ENCODE measurements at regions not wholly inside any gene's neighbourhood (a gene's known extent, or its start where the extent isn't known, plus 50 kb on each side); places are given as distances from the start of the nearest gene placed in this dataset. TPM values are rescaled to one million over a fixed set of nuclear protein-coding genes. Genes with fewer than 3 reads are reported as not detected.

- Histone ChIP-seq H3K27me3 (ENCODE audit: low read length) (no peaks in the 10 kb centered on the region), H2AFZ (ENCODE audit: low read length) (no peak overlapping the region), H3K4me3 (ENCODE audit: low read length) (no peak overlapping the region), H3K36me3 (ENCODE audit: insufficient read depth, low read length) (no peaks in the 10 kb centered on the region), H3K9me3 (ENCODE audit: low read length) (no peaks in the 10 kb centered on the region), H3K4me1 (ENCODE audit: low read length) (no peaks in the 10 kb centered on the region), H3K4me2 (ENCODE audit: low read depth, low read length, poor library complexity, severe bottlenecking) (no peak overlapping the region), H4K20me1 (ENCODE audit: insufficient read depth, low read depth, low read length) (no peaks in the 10 kb centered on the region), H3K27ac (ENCODE audit: low read length) (no peak overlapping the region), H3K9me2 (replicated peaks; ENCODE audit: insufficient read depth, low read length) (no peaks in the 10 kb centered on the region), H3K79me2 (ENCODE audit: low read length) (no peaks in the 10 kb centered on the region), H3K9ac (ENCODE audit: low read length) (no peak overlapping the region)
- DNase-seq, result no peak
Measured at GRCh38 chr7:96936621-96937020, 68.7 kb upstream of the DLX6 start.

- H3K4me2 ChIP-seq (ENCODE audit: low read depth, low read length, poor library complexity, severe bottlenecking), result no peak overlapping the region
- H3K4me3 ChIP-seq (ENCODE audit: low read length), result no peak overlapping the region
- DNase-seq, result no peak
- no peak overlapping the region for H3K9ac ChIP-seq (ENCODE audit: low read length)
- H3K27ac ChIP-seq (ENCODE audit: low read length), result no peak overlapping the region
- no peaks in the 10 kb centered on the region for H3K9me3 ChIP-seq (ENCODE audit: low read length)
- H3K36me3 ChIP-seq (ENCODE audit: insufficient read depth, low read length), result no peaks in the 10 kb centered on the region
- H3K79me2 ChIP-seq (ENCODE audit: low read length), result no peaks in the 10 kb centered on the region
- no peaks in the 10 kb centered on the region for H4K20me1 ChIP-seq (ENCODE audit: insufficient read depth, low read depth, low read length)
- H2AFZ ChIP-seq (ENCODE audit: low read length), result no peak overlapping the region
- no peaks in the 10 kb centered on the region for H3K9me2 ChIP-seq (replicated peaks; ENCODE audit: insufficient read depth, low read length)
- H3K4me1 ChIP-seq (ENCODE audit: low read length), result no peaks in the 10 kb centered on the region
- H3K27me3 ChIP-seq (ENCODE audit: low read length), result no peaks in the 10 kb centered on the region
Measured at GRCh38 chr7:96942112-96942511, 63.2 kb upstream of the DLX6 start.

- DNase-seq, result no peak
- Histone ChIP-seq H3K4me3 (ENCODE audit: low read length) (no peak overlapping the region), H3K79me2 (ENCODE audit: low read length) (no peaks in the 10 kb centered on the region), H3K27ac (ENCODE audit: low read length) (no peak overlapping the region), H3K9me3 (ENCODE audit: low read length) (no peaks in the 10 kb centered on the region), H3K27me3 (ENCODE audit: low read length) (no peaks in the 10 kb centered on the region), H4K20me1 (ENCODE audit: insufficient read depth, low read depth, low read length) (no peaks in the 10 kb centered on the region), H3K36me3 (ENCODE audit: insufficient read depth, low read length) (no peaks in the 10 kb centered on the region), H3K9ac (ENCODE audit: low read length) (no peak overlapping the region), H3K9me2 (replicated peaks; ENCODE audit: insufficient read depth, low read length) (no peaks in the 10 kb centered on the region), H2AFZ (ENCODE audit: low read length) (no peak overlapping the region), H3K4me1 (ENCODE audit: low read length) (no peaks in the 10 kb centered on the region), H3K4me2 (ENCODE audit: low read depth, low read length, poor library complexity, severe bottlenecking) (no peak overlapping the region)
Measured at GRCh38 chr7:96949766-96950165, 55.6 kb upstream of the DLX6 start.

- H3K9ac ChIP-seq (ENCODE audit: low read length), result no peak overlapping the region
- H3K4me2 ChIP-seq (ENCODE audit: low read depth, low read length, poor library complexity, severe bottlenecking), result no peak overlapping the region
- H3K79me2 ChIP-seq (ENCODE audit: low read length), result no peaks in the 10 kb centered on the region
- H4K20me1 ChIP-seq (ENCODE audit: insufficient read depth, low read depth, low read length), result no peaks in the 10 kb centered on the region
- H3K9me2 ChIP-seq (replicated peaks; ENCODE audit: insufficient read depth, low read length), result no peaks in the 10 kb centered on the region
- H3K4me1 ChIP-seq (ENCODE audit: low read length), result no peaks in the 10 kb centered on the region
- no peak overlapping the region for H3K27ac ChIP-seq (ENCODE audit: low read length)
- no peak for DNase-seq
- H3K9me3 ChIP-seq (ENCODE audit: low read length), result no peaks in the 10 kb centered on the region
- no peak overlapping the region for H3K4me3 ChIP-seq (ENCODE audit: low read length)
- no peaks in the 10 kb centered on the region for H3K27me3 ChIP-seq (ENCODE audit: low read length)
- no peaks in the 10 kb centered on the region for H3K36me3 ChIP-seq (ENCODE audit: insufficient read depth, low read length)
- no peak overlapping the region for H2AFZ ChIP-seq (ENCODE audit: low read length)
Measured at GRCh38 chr7:96952974-96953391, 52.4 kb upstream of the DLX6 start.

DNA sequence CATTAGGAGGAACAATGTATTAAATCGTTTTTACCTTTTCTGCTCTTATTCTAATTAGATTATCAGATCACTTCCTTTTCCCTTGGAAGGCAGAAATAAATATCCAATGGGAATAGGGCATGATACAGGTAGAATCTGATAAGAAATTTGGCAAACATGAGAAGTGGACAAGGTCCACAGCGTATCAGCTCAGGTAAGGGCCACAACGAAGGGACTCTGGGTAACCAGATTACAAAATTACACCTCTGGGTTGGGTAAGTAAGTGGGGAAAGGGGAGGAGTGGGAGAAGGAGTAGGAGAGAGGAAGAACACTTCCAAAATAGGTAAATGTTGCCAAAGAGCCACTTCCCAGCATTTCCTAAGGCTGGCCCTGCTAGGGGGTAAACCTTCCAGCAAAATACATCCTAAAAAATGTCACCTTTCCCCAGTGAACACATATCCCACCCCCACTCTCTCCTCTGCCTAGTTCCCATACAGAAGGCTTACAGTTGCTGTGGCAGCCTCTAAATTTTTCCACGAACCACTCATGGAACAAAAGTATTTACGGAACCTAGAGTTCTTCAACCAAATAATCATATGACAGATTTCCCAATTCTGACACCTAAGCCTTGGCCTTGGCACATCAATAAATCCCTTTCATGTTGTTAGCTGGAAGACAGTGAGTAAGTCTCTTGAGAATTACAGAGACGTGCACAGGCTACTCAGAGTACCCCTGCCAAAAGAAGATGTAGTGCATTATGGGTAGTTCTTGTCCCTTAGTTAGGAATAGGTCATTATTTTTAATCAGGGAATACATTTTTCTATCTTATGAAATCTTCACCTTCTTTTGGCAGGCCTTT is 51.5 kb upstream of the DLX6 start:
- Histone ChIP-seq H2AFZ (ENCODE audit: low read length) (no peak overlapping the region), H3K27ac (ENCODE audit: low read length) (no peak overlapping the region), H3K9me2 (replicated peaks; ENCODE audit: insufficient read depth, low read length) (no peaks in the 10 kb centered on the region), H3K4me1 (ENCODE audit: low read length) (no peaks in the 10 kb centered on the region), H3K4me3 (ENCODE audit: low read length) (no peak overlapping the region), H3K79me2 (ENCODE audit: low read length) (no peaks in the 10 kb centered on the region), H3K27me3 (ENCODE audit: low read length) (no peaks in the 10 kb centered on the region), H4K20me1 (ENCODE audit: insufficient read depth, low read depth, low read length) (no peaks in the 10 kb centered on the region), H3K9me3 (ENCODE audit: low read length) (no peaks in the 10 kb centered on the region), H3K4me2 (ENCODE audit: low read depth, low read length, poor library complexity, severe bottlenecking) (no peak overlapping the region), H3K36me3 (ENCODE audit: insufficient read depth, low read length) (no peaks in the 10 kb centered on the region), H3K9ac (ENCODE audit: low read length) (no peak overlapping the region)
- DNase-seq, result no peak

Small RNA genes lying in the stretch of these regions (small RNA-seq; reads per million reads assigned to genes)
- not detected for gene RN7SL252P
